RWPE2 (cell line): ENCODE measurements at regions not wholly inside any gene's neighbourhood (a gene's known extent, or its start where the extent isn't known, plus 50 kb on each side); places are given as distances from the start of the nearest gene placed in this dataset.

Experiments used
- ATAC-seq: fragments of 200-7000 bp; cut with Tn5 transposase; 3 replicates; pipeline ENCODE4 v1.9.1; 2021; ENCODE audit warnings: low read depth
- DNase-seq: peaks from one replicate; pipeline ENCODE4 v3.0.0-alpha.2; 2020; ENCODE audit warnings: low spot score
- H3K27ac ChIP-seq: fragments of 450-650 bp; 2 replicates; pipeline ENCODE4 v1.5.1; 2017; ENCODE audit warnings: mild to moderate bottlenecking; ENCODE audit not compliant: poor library complexity, severe bottlenecking
- H3K27me3 ChIP-seq: fragments of 250-450 bp; sonication (Bioruptor Pico); 2 replicates; pipeline ENCODE4 v1.5.1; 2021; ENCODE audit warnings: mild to moderate bottlenecking, moderate library complexity; ENCODE audit not compliant: insufficient read depth, poor library complexity, severe bottlenecking
- H3K36me3 ChIP-seq: fragments of 250-450 bp; sonication (Bioruptor Pico); 2 replicates; pipeline ENCODE4 v1.5.1; 2020; ENCODE audit warnings: low read depth, mild to moderate bottlenecking, moderate library complexity
- H3K4me1 ChIP-seq: fragments of 250-450 bp; sonication (Bioruptor Pico); 2 replicates; pipeline ENCODE4 v1.5.1; 2021; ENCODE audit warnings: mild to moderate bottlenecking, moderate library complexity; ENCODE audit not compliant: insufficient read depth, poor library complexity, severe bottlenecking
- H3K4me3 ChIP-seq: fragments of 250-450 bp; sonication (Bioruptor Pico); 2 replicates; pipeline ENCODE4 v1.5.1; 2021; ENCODE audit warnings: mild to moderate bottlenecking, moderate library complexity; ENCODE audit not compliant: severe bottlenecking
- H3K9me3 ChIP-seq: fragments of 250-450 bp; sonication (Bioruptor Pico); 2 replicates; pipeline ENCODE4 v1.5.1; 2021; ENCODE audit warnings: mild to moderate bottlenecking, moderate library complexity; ENCODE audit not compliant: severe bottlenecking
- TF ChIP-seq, protein P1 (sequence below): fragments of 450-650 bp; IDR thresholded peaks from one replicate; pipeline ENCODE4 v1.5.1; 2017; ENCODE audit warnings: mild to moderate bottlenecking, moderate library complexity; ENCODE audit not compliant: poor library complexity, severe bottlenecking

DNA sequence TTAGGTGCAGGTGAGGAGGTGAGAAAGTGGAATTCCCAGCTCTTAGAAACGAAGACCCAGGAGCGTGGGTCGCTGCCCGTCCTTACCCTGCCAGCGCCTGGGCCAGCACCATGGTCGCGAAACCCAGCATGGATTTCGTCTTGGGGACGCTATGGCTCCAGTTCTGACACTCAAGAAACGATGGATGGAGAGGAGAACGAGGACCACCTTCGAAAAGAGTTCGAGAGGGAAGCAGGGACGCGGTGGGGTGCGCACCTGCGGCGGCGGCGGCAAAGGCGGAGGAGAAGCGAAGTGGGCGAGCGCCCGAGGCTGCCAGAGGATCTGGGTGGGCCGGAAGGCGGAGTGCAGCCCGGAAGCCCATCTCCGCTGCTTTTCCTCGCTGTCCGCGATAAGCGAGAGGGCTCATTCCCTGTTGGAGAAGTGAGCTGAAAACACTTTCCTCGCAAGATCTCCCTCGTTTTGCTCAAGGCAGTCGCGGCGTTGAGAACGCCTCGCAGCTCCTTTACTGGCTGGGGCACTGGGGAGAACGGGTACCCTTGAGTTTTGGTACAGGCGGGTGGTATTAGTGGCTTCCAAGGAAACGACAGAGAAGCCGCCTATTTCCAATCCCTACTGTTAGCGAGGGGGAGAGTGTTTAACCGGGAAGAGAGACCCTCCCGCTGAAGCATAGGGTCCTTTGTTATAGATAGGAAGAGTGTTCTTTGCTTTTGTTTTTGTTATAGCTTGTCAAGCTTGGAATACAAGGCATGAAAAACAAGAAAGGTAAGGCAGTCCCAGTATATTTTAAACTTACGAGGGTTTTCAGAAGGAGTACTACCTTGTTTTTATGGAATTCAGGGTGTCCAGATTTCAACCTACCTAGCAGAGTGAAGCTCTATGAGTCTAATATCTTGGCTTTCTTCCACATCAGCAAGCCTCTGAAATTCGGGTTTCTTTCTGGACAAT lies 109.5 kb downstream of the TRIM27 start:
- Histone ChIP-seq H3K9me3 (no peaks in the 10 kb centered on the region), H3K4me1 (peaks cover 6% of the 10 kb centered on the region), H3K27ac (no peak overlapping the region), H3K27me3 (peaks cover 96% of the 10 kb centered on the region), H3K36me3 (no peaks in the 10 kb centered on the region), H3K4me3 (peak overlapping the region; percentile 18)
- ATAC-seq: no peak
- TF ChIP-seq, protein P1, sequence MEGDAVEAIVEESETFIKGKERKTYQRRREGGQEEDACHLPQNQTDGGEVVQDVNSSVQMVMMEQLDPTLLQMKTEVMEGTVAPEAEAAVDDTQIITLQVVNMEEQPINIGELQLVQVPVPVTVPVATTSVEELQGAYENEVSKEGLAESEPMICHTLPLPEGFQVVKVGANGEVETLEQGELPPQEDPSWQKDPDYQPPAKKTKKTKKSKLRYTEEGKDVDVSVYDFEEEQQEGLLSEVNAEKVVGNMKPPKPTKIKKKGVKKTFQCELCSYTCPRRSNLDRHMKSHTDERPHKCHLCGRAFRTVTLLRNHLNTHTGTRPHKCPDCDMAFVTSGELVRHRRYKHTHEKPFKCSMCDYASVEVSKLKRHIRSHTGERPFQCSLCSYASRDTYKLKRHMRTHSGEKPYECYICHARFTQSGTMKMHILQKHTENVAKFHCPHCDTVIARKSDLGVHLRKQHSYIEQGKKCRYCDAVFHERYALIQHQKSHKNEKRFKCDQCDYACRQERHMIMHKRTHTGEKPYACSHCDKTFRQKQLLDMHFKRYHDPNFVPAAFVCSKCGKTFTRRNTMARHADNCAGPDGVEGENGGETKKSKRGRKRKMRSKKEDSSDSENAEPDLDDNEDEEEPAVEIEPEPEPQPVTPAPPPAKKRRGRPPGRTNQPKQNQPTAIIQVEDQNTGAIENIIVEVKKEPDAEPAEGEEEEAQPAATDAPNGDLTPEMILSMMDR: no peak
- DNase-seq: no peak

DNA sequence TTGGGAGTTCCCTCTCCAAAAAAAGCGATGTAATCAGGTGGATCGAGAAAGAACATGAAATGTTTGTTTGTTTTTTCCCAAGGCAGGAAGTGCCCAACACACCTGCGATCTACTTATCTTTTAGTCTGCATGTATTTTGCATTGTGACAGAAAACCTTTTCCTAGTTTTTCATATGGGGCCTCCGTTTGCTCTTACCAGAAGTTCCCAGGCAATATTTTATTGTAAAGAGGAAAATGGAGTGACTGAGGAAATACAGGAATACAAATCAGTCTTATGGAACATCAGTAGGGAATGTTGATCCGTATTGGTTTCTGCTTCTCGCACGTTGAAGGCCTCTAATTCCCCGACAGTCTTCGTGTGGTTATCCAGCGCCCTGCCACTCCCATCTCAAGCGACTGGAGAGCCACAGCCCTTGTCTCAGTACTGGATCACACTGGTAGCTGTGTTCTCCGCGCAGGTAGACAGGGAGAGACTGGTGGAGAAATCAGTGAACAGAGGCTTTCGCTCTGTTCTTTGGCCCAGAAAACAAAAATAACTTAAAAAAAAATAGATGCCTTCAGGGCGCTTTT lies 107.4 kb downstream of the TRIM27 start:
- peak overlapping the region; percentile 26 for H3K4me3 ChIP-seq
- peaks cover 6% of the 10 kb centered on the region for H3K4me1 ChIP-seq
- DNase-seq (no peak), ATAC-seq (no peak)
- no peaks in the 10 kb centered on the region for H3K36me3 ChIP-seq
- H3K27ac ChIP-seq: no peak overlapping the region
- peaks cover 83% of the 10 kb centered on the region for H3K27me3 ChIP-seq
- TF ChIP-seq, protein P1: no peak
- no peaks in the 10 kb centered on the region for H3K9me3 ChIP-seq

DNA sequence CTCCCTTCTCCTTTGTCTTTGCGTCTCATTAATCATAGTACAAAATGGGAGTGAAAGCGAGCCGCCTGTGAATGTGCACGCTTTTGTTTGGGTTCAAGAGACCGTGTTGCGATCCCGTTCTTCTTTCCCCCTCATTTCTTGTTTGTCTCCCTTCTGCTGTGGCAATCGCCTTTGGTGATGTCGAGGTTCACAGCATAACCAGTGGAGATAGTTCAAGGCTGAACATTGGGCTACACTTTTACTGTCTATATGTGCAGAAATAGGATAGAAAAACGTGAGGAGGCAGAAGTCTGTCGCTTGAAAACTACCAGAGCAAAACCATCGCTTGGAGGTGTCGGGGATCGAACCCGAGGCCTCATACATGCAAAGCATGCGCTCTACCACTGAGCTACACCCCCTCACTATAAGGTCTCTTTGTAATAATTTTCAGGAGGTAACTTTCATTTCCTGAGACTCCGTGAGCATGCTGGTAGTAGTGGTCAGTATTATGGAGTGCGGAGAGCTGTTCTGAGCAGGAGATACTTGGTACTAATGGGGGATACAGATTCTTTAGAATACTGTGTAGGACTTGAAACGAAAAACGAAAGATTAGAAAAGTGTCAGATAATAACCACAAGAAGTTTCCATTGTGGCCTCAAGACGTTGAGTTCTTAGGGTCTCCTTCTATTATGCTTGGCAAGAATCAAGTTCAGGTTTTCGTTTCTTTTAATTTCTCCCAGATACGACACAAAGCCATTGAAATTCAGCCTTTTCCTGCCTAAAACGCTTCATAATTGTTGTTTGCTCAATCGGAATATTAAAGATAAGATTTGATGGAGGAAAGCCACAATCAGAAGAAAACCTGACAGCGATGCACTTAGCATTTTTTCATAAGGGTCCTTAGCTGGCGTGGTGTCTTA lies 106.6 kb downstream of the TRIM27 start:
- ATAC-seq (peak; percentile 82), DNase-seq (no peak)
- Histone ChIP-seq H3K9me3 (no peaks in the 10 kb centered on the region), H3K27ac (no peak overlapping the region), H3K4me1 (peaks cover 4% of the 10 kb centered on the region), H3K4me3 (peak overlapping the region; percentile 26), H3K36me3 (no peaks in the 10 kb centered on the region), H3K27me3 (peaks cover 81% of the 10 kb centered on the region)
- TF ChIP-seq, protein P1: no peak

DNA sequence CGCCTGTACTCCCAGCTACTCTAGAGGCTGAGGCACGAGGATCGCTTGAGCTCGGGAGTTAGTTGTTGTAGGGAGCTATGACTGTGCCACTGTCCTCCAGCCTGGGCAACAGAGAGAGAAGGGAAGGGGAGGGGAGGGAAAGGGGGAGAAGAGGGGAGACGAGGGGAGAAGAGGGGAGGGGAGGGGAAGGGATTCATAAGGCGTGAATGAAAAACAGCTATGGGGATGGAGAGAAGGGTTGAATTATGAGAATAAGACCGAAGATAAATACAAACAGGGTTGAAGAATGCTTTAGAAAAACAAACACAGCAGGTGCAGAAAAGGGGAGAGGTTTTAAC lies 106.0 kb downstream of the TRIM27 start:
- TF ChIP-seq, protein P1: no peak
- H3K27ac ChIP-seq: no peak overlapping the region
- DNase-seq: no peak
- peak overlapping the region; percentile 26 for H3K4me3 ChIP-seq
- H3K4me1 ChIP-seq: peaks cover 2% of the 10 kb centered on the region
- peaks cover 79% of the 10 kb centered on the region for H3K27me3 ChIP-seq
- H3K9me3 ChIP-seq: no peaks in the 10 kb centered on the region
- no peak for ATAC-seq
- no peaks in the 10 kb centered on the region for H3K36me3 ChIP-seq
